Medulla oblongata (tissue), 1 donor: ENCODE measurements at regions not wholly inside any gene's neighbourhood (a gene's known extent, or its start where the extent isn't known, plus 50 kb on each side); places are given as distances from the start of the nearest gene placed in this dataset.
"Not testable (repeated sequence)": the region's sequence is repeated elsewhere in the genome, so short reads cannot be mapped to it uniquely, and the experiment has no call there.

Experiments used
- DNase-seq: peaks from one replicate; pipeline ENCODE4 v3.0.0-alpha.2; 2015; ENCODE audit errors: extremely low spot score

GRCh38 chr17:31798205-31798724, 60.8 kb downstream of the COPRS start:
- no peak for DNase-seq

- DNase-seq: not testable (repeated sequence)
Measured at GRCh38 chr17:31795941-31796340, 63.1 kb downstream of the COPRS start.

- no peak for DNase-seq
Measured at GRCh38 chr17:31794111-31794510, 64.9 kb downstream of the COPRS start.

GRCh38 chr17:31793634-31794033, 65.4 kb downstream of the COPRS start:
- not testable (repeated sequence) for DNase-seq

GRCh38 chr17:31792007-31792585, 66.9 kb downstream of the COPRS start:
- no peak for DNase-seq

GRCh38 chr17:31789707-31790505, 69.1 kb downstream of the COPRS start:
- no peak for DNase-seq

- no peak for DNase-seq
Measured at GRCh38 chr17:31788956-31789355, 70.1 kb downstream of the COPRS start.

GRCh38 chr17:31788571-31788946, 70.5 kb downstream of the COPRS start:
- no peak for DNase-seq

- DNase-seq: no peak
Measured at GRCh38 chr17:31787857-31788570, 71.0 kb downstream of the COPRS start.

GRCh38 chr17:31786796-31787481, 72.1 kb downstream of the COPRS start:
- no peak for DNase-seq

GRCh38 chr17:31780483-31780882, 78.6 kb downstream of the COPRS start:
- DNase-seq: no peak

- DNase-seq: no peak
Measured at GRCh38 chr17:31778523-31778922, 80.5 kb downstream of the COPRS start.

GRCh38 chr17:31771328-31771727, 87.7 kb downstream of the COPRS start:
- DNase-seq: not testable (repeated sequence)

- not testable (repeated sequence) for DNase-seq
Measured at GRCh38 chr17:31770501-31770900, 88.5 kb downstream of the COPRS start.

GRCh38 chr17:31761836-31762510, 97.1 kb downstream of the COPRS start:
- DNase-seq: not testable (repeated sequence)

GRCh38 chr17:31758646-31759045, 100.4 kb downstream of the COPRS start:
- no peak for DNase-seq

GRCh38 chr17:31757097-31757496, 101.9 kb downstream of the COPRS start:
- DNase-seq: no peak

GRCh38 chr17:31754239-31754945, 104.7 kb downstream of the COPRS start:
- DNase-seq: no peak

GRCh38 chr17:31753011-31753410, 106.0 kb downstream of the COPRS start:
- no peak for DNase-seq

GRCh38 chr17:31752584-31752983, 106.5 kb downstream of the COPRS start:
- no peak for DNase-seq

GRCh38 chr17:31750578-31750977, 108.5 kb downstream of the COPRS start:
- no peak for DNase-seq
